Esophagus squamous epithelium (tissue), 4 donors: ENCODE measurements at regions not wholly inside any gene's neighbourhood (a gene's known extent, or its start where the extent isn't known, plus 50 kb on each side); places are given as distances from the start of the nearest gene placed in this dataset.

ENCODE experiments used
- POLR2A ChIP-seq, 4 donors: fragments of 450-650 bp; IDR thresholded peaks; one replicate each; pipeline ENCODE4 v1.6.1; 2017; ENCODE audit warnings: antibody characterized with exemption in 4 of 4, mild to moderate bottlenecking in 4 of 4, moderate library complexity in 3 of 4
- TF ChIP-seq, protein P1 (sequence below), 6 experiments: fragments of 450-650 bp in 4 of 6; fragments of 200-600 bp in 2 of 6; sonication (generic) in 2 of 6; IDR thresholded peaks; one replicate each; pipeline ENCODE4 v1.5.1; 2016 to 2019; ENCODE audit warnings: antibody characterized with exemption in 6 of 6, mild to moderate bottlenecking in 4 of 6, moderate library complexity in 4 of 6

DNA sequence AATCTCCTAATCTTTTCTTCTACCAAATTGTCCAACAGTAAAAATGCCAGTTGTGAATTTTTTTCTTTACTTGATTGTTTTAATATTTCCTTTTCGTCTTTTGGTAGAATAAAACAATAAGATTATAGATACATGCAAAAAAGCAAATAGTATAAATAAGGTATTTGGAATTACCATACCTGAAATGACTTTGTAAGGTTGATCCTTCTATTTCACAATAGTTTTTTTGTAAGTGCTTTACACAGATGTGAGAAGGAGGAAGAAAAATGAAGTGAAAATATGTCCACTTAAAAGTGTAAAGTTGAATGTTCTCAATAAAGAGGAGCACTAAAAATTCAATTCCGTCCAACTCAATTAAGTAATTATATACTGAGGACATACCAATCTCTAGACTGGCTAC, 457.6 kb downstream of the UTRN start:
- TF ChIP-seq, protein P1, sequence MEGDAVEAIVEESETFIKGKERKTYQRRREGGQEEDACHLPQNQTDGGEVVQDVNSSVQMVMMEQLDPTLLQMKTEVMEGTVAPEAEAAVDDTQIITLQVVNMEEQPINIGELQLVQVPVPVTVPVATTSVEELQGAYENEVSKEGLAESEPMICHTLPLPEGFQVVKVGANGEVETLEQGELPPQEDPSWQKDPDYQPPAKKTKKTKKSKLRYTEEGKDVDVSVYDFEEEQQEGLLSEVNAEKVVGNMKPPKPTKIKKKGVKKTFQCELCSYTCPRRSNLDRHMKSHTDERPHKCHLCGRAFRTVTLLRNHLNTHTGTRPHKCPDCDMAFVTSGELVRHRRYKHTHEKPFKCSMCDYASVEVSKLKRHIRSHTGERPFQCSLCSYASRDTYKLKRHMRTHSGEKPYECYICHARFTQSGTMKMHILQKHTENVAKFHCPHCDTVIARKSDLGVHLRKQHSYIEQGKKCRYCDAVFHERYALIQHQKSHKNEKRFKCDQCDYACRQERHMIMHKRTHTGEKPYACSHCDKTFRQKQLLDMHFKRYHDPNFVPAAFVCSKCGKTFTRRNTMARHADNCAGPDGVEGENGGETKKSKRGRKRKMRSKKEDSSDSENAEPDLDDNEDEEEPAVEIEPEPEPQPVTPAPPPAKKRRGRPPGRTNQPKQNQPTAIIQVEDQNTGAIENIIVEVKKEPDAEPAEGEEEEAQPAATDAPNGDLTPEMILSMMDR (IDR thresholded peaks at IDR 0.05), result no peak
- TF ChIP-seq POLR2A (IDR thresholded peaks at IDR 0.05), result no peak
